ENCODE measurements at regions not wholly inside any gene's neighbourhood (a gene's known extent, or its start where the extent isn't known, plus 50 kb on each side); places are given as distances from the start of the nearest gene placed in this dataset.

DNA sequence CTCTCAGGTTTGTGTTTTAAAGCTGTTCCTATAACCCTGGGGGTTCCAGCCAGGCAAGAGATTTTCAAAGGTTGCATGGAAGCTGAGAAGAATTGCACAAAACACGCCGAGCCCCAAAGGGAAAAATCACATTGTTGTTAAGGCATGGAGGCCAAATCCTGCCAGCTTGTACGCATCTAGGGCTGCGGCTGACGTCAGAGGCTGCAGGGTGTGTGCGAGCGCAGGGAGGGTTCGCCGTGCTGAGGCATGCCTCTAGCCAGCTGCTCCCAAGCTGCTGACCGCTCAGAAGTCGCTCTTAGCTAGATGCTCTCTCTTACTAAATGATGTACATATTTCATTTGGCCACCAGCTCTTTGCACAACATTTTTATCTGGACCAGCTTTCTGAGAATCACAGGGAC lies 191.8 kb downstream of the LPIN1 start:
- DNase-seq = no peak
- H3K27me3 ChIP-seq (replicated peaks in 1 of 4; ENCODE audit: control extremely low read depth in 1 of 4, control insufficient read depth in 3 of 4, insufficient read depth in 4 of 4, low read length in 3 of 4) = no peaks in the 10 kb centered on the region
- ChIA-PET CTCF (interaction anchor here (0.5 kb wide), 1 partner anchor 420 kb away, joined by 3 read pairs; no protein-coding TSS in a partner anchor), POLR2A (no interaction called here)
- peaks cover 16% of the 10 kb centered on the region for H3K4me1 Mint-ChIP-seq
- H3K4me3 Mint-ChIP-seq = no peak overlapping the region
- no peak overlapping the region for H3K9ac ChIP-seq (ENCODE audit: low read length)
- ATAC-seq (ENCODE audit: low read depth) = no peak
- no peak overlapping the region for H3K4me2 ChIP-seq (replicated peaks; ENCODE audit: low read depth, low read length, poor library complexity, severe bottlenecking)
- H2AFZ ChIP-seq (ENCODE audit: insufficient read depth, low read depth, low read length, poor library complexity, severe bottlenecking) = no peak overlapping the region
- TF ChIP-seq, protein P1, sequence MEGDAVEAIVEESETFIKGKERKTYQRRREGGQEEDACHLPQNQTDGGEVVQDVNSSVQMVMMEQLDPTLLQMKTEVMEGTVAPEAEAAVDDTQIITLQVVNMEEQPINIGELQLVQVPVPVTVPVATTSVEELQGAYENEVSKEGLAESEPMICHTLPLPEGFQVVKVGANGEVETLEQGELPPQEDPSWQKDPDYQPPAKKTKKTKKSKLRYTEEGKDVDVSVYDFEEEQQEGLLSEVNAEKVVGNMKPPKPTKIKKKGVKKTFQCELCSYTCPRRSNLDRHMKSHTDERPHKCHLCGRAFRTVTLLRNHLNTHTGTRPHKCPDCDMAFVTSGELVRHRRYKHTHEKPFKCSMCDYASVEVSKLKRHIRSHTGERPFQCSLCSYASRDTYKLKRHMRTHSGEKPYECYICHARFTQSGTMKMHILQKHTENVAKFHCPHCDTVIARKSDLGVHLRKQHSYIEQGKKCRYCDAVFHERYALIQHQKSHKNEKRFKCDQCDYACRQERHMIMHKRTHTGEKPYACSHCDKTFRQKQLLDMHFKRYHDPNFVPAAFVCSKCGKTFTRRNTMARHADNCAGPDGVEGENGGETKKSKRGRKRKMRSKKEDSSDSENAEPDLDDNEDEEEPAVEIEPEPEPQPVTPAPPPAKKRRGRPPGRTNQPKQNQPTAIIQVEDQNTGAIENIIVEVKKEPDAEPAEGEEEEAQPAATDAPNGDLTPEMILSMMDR (IDR thresholded peaks at IDR 0.05) = no peak
- TF ChIP-seq EZH2 (IDR thresholded peaks at IDR 0.05; ENCODE audit: borderline replicate concordance, insufficient read depth, low read depth, low read length, poor library complexity, severe bottlenecking) = no peak
- peaks cover 12 to 13% of the 10 kb centered on the region in 2 donors for H3K4me1 ChIP-seq (ENCODE audit: control insufficient read depth in 2 of 2, insufficient read depth in 2 of 2, low read length in 2 of 2)
- intact Hi-C loops (cut with micrococcal nuclease) = no loop called here
- H3K9me3 Mint-ChIP-seq (ENCODE audit: insufficient read depth) = peaks cover 5% of the 10 kb centered on the region
- no peaks in the 10 kb centered on the region for H3K36me3 ChIP-seq (replicated peaks in 1 of 2; ENCODE audit: control extremely low read depth in 1 of 2, control insufficient read depth in 1 of 2, extremely low read depth in 1 of 2, insufficient read depth in 2 of 2, low read length in 1 of 2)
- H3K4me3 ChIP-seq (ENCODE audit: control extremely low read depth in 1 of 5, extremely low read depth in 1 of 5, insufficient read depth in 1 of 5, low read depth in 2 of 5, low read length in 4 of 5) = no peak overlapping the region
- peaks cover 0 to 8% (median 7%) of the 10 kb centered on the region in 3 donors for H3K9me3 ChIP-seq (ENCODE audit: control extremely low read depth in 1 of 3, control insufficient read depth in 2 of 3, insufficient read depth in 1 of 3, low read length in 2 of 3)
- H4K20me1 ChIP-seq (ENCODE audit: control insufficient read depth, insufficient read depth, low read length, poor library complexity, severe bottlenecking) = no peaks in the 10 kb centered on the region
- no peak overlapping the region for H3K27ac ChIP-seq (ENCODE audit: low read length in 2 of 2)
- H3K27me3 Mint-ChIP-seq = no peaks in the 10 kb centered on the region
- 94% methylated on average over 10 of the region's 11 CpGs for WGBS (ENCODE audit: insufficient coverage)
- no peak overlapping the region for H3K27ac Mint-ChIP-seq
- no peaks in the 10 kb centered on the region for H3K79me2 ChIP-seq (ENCODE audit: control insufficient read depth, insufficient read depth, low read length)

DNA sequence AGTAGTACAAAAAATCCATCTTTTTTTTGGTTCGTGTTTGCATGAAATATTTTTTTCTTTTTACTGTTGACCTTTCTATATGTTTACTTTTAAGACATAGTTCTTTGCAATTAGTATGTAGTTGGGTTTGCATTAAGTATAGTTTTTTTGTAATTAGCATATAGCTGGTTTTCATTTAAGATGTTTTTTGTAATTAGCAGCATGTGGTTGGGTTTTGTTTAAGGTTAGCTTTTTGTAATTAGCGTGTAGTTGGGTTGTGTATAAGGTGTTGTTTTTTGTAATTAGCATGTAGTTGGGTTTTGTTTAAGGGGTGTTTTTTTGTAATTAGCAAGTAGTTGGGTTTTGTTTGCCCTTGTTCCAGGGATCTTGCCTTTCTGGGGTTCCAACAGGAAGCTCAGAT lies 193.1 kb downstream of the LPIN1 start:
- Histone ChIP-seq H3K4me1 (ENCODE audit: control insufficient read depth in 2 of 2, insufficient read depth in 2 of 2, low read length in 2 of 2) (peaks cover 5 to 6% of the 10 kb centered on the region in 2 donors), H3K27ac (ENCODE audit: low read length in 2 of 2) (no peak overlapping the region), H3K9ac (ENCODE audit: low read length) (no peak overlapping the region), H3K4me2 (replicated peaks; ENCODE audit: low read depth, low read length, poor library complexity, severe bottlenecking) (no peak overlapping the region), H3K79me2 (ENCODE audit: control insufficient read depth, insufficient read depth, low read length) (no peaks in the 10 kb centered on the region), H4K20me1 (ENCODE audit: control insufficient read depth, insufficient read depth, low read length, poor library complexity, severe bottlenecking) (no peaks in the 10 kb centered on the region), H3K9me3 (ENCODE audit: control extremely low read depth in 1 of 3, control insufficient read depth in 2 of 3, insufficient read depth in 1 of 3, low read length in 2 of 3) (peaks cover 0 to 3% (median 0%) of the 10 kb centered on the region in 3 donors), H3K27me3 (replicated peaks in 1 of 4; ENCODE audit: control extremely low read depth in 1 of 4, control insufficient read depth in 3 of 4, insufficient read depth in 4 of 4, low read length in 3 of 4) (no peaks in the 10 kb centered on the region), H2AFZ (ENCODE audit: insufficient read depth, low read depth, low read length, poor library complexity, severe bottlenecking) (no peak overlapping the region), H3K36me3 (replicated peaks in 1 of 2; ENCODE audit: control extremely low read depth in 1 of 2, control insufficient read depth in 1 of 2, extremely low read depth in 1 of 2, insufficient read depth in 2 of 2, low read length in 1 of 2) (no peaks in the 10 kb centered on the region), H3K4me3 (ENCODE audit: control extremely low read depth in 1 of 5, extremely low read depth in 1 of 5, insufficient read depth in 1 of 5, low read depth in 2 of 5, low read length in 4 of 5) (no peak overlapping the region)
- 100% methylated on average over 1 of the region's 2 CpGs for WGBS (ENCODE audit: insufficient coverage)
- no peaks in the 10 kb centered on the region for H3K27me3 Mint-ChIP-seq
- ChIA-PET CTCF (no interaction called here), POLR2A (no interaction called here)
- DNase-seq (no peak), ATAC-seq (ENCODE audit: low read depth) (no peak)
- TF ChIP-seq, protein P1 (IDR thresholded peaks at IDR 0.05) = no peak
- no peak for TF ChIP-seq EZH2 (IDR thresholded peaks at IDR 0.05; ENCODE audit: borderline replicate concordance, insufficient read depth, low read depth, low read length, poor library complexity, severe bottlenecking)
- no peak overlapping the region for H3K27ac Mint-ChIP-seq
- H3K9me3 Mint-ChIP-seq (ENCODE audit: insufficient read depth) = no peaks in the 10 kb centered on the region
- intact Hi-C loops (cut with micrococcal nuclease) = no loop called here
- no peak overlapping the region for H3K4me3 Mint-ChIP-seq
- H3K4me1 Mint-ChIP-seq = peaks cover 13% of the 10 kb centered on the region

All from B cell (primary cell).